NT2/D1 (cell line): ENCODE measurements at regions not wholly inside any gene's neighbourhood (a gene's known extent, or its start where the extent isn't known, plus 50 kb on each side); places are given as distances from the start of the nearest gene placed in this dataset.

Experiments
- SUZ12 ChIP-seq: IDR thresholded peaks from 2 replicates; pipeline ENCODE4 v1.6.1; 2011; ENCODE audit not compliant: insufficient read length, insufficient read depth; ENCODE audit errors: extremely low read depth
- YY1 ChIP-seq: IDR thresholded peaks from 2 replicates; pipeline ENCODE4 v1.6.1; 2011; ENCODE audit not compliant: insufficient read length, insufficient read depth
- ZNF274 ChIP-seq: IDR thresholded peaks from 2 replicates; pipeline ENCODE4 v1.6.1; 2011; ENCODE audit warnings: mild to moderate bottlenecking, low read depth, low read length

DNA sequence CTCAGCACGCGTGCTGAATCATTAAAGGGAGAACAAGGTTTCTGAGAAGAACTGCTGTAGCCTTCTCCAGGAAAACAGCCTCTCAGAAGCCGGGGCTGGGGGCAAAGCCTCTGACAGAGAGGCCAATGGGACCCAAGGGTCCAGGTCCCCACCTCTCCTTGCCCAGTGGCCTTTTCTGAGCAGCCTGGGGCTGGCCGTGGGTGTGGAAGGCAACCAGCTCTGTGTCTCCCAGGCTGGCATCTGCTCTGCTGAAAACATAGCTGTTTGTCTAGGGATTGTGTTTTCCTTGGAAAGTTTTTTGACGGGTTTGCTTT is 261.2 kb downstream of the NPHP4 start:
- TF ChIP-seq YY1 (no peak), ZNF274 (no peak), SUZ12 (no peak)
